Activated T-helper 2 cell treated with anti-CD3 and anti-CD28 coated beads, Interferon-gamma antibody, Interleukin-2, Interleukin-4, amounts not matched to agents 10 μg/mL and 5 μg/mL and 100 μg/mL, durations not matched to agents 14 hours and 24 hours and 36 hours (primary cell): ENCODE measurements at regions not wholly inside any gene's neighbourhood (a gene's known extent, or its start where the extent isn't known, plus 50 kb on each side); places are given as distances from the start of the nearest gene placed in this dataset.
"Not testable (repeated sequence)": the region's sequence is repeated elsewhere in the genome, so short reads cannot be mapped to it uniquely, and the experiment has no call there.

Experiments
- DNase-seq: peaks from one replicate; pipeline ENCODE4 v3.0.0; 2021; ENCODE audit warnings: low spot score
- H3K27ac Mint-ChIP-seq: one replicate; pipeline ENCODE4 v1.8.0; 2021; ENCODE audit warnings: mixed read lengths
- H3K27me3 Mint-ChIP-seq: one replicate; pipeline ENCODE4 v1.8.0; 2021; ENCODE audit warnings: low read depth, mixed read lengths
- H3K36me3 Mint-ChIP-seq: one replicate; pipeline ENCODE4 v1.8.0; 2021; ENCODE audit warnings: low read depth, mixed read lengths
- H3K4me1 Mint-ChIP-seq: one replicate; pipeline ENCODE4 v1.8.0; 2021; ENCODE audit warnings: low read depth, mixed read lengths
- H3K4me3 Mint-ChIP-seq: one replicate; pipeline ENCODE4 v1.8.0; 2021; ENCODE audit warnings: low read depth, mild to moderate bottlenecking, moderate library complexity, mixed read lengths
- H3K9me3 Mint-ChIP-seq: one replicate; pipeline ENCODE4 v1.8.0; 2021; ENCODE audit warnings: mixed read lengths
- intact Hi-C: fragments of 100-400 bp; cut with micrococcal nuclease; formaldehyde crosslinking; loops from one replicate; pipeline ENCODE4 v1.15.1; 2023

GRCh38 chr17:21470422-21470821 is 94.3 kb downstream of the KCNJ12 start:
- H3K4me3 Mint-ChIP-seq, H3K27me3 Mint-ChIP-seq, H3K4me1 Mint-ChIP-seq, H3K36me3 Mint-ChIP-seq, DNase-seq, H3K9me3 Mint-ChIP-seq, intact Hi-C loops, H3K27ac Mint-ChIP-seq: not testable (repeated sequence)

DNA sequence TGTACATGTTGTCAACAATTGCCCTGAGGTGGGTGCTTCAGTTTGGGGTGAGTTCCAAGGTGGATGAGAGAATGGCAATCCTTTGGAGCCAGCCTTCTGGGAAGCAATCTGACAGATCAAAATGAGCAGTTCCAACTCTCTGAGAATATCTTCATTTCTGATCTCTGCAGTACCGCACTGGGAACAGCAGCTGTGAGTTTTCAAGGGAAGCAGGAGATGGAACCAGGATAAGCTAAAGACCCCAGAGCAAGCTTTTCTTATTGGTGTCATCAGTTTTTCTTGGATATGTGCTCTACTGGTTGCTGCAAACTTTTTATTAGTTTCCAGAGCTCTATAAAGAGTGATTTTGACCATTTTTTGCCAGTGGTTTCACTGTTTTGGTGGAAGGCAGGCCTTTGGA is 94.7 kb downstream of the KCNJ12 start:
- no peaks in the 10 kb centered on the region for H3K4me1 Mint-ChIP-seq
- H3K4me3 Mint-ChIP-seq, result no peak overlapping the region
- H3K27ac Mint-ChIP-seq, result no peak overlapping the region
- H3K9me3 Mint-ChIP-seq, result no peaks in the 10 kb centered on the region
- intact Hi-C loops, result no loop called here
- DNase-seq, result no peak
- no peaks in the 10 kb centered on the region for H3K36me3 Mint-ChIP-seq
- peaks cover 6% of the 10 kb centered on the region for H3K27me3 Mint-ChIP-seq

- Mint-ChIP-seq H3K9me3 (peaks cover 12% of the 10 kb centered on the region), H3K36me3 (no peaks in the 10 kb centered on the region), H3K27ac (no peak overlapping the region), H3K4me1 (no peaks in the 10 kb centered on the region), H3K4me3 (no peak overlapping the region), H3K27me3 (peaks cover 7% of the 10 kb centered on the region)
- intact Hi-C loops, result no loop called here
- DNase-seq, result no peak
Measured at GRCh38 chr17:21474815-21475214, 98.7 kb downstream of the KCNJ12 start.

DNA sequence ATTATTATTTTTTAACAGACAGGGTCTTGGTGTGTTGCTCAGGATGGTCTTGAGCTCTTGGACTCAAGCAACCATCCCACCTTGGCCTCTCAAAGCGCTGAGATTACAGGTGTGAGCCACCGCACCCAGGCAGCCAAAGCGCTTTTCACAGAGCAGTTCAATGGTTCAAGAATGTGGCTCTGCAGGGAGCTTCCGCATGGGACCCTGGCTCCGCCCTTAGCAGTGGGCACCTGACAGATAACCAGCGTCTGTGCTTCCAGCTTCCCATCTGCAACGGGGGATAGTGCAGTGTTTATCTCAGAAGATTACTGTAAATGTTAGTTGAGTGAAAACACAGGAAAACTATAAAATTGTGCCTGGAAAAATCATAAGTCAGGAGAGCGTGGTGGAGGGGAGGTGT is 99.4 kb downstream of the KCNJ12 start:
- intact Hi-C loops, result no loop called here
- Mint-ChIP-seq H3K4me1 (no peaks in the 10 kb centered on the region), H3K27ac (no peak overlapping the region), H3K27me3 (peaks cover 10% of the 10 kb centered on the region), H3K4me3 (no peak overlapping the region), H3K36me3 (no peaks in the 10 kb centered on the region), H3K9me3 (peaks cover 12% of the 10 kb centered on the region)
- no peak for DNase-seq

DNA sequence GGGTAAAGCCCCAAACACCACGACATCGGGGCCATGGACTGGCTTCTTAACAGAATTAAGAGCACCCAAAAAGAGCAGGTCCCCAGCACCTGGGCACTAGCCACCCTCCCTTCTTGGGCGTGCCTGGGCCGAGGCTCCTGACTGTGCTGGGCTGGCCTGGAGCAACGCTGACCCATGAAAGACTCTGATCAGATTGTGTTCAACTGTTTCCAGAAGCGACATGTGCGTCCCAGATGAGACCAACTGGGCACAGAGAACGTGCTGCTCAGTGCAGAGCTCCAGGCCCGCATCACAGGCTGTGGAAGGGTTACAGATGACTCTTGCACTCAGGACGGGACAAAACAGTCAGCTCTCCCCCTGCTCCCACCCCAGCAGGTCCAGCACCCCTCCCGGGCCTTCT is 100.7 kb downstream of the KCNJ12 start:
- no peaks in the 10 kb centered on the region for H3K36me3 Mint-ChIP-seq
- H3K4me1 Mint-ChIP-seq, result no peaks in the 10 kb centered on the region
- peaks cover 12% of the 10 kb centered on the region for H3K9me3 Mint-ChIP-seq
- H3K4me3 Mint-ChIP-seq, result no peak overlapping the region
- intact Hi-C loops, result no loop called here
- peaks cover 8% of the 10 kb centered on the region for H3K27me3 Mint-ChIP-seq
- no peak overlapping the region for H3K27ac Mint-ChIP-seq
- DNase-seq, result no peak

DNA sequence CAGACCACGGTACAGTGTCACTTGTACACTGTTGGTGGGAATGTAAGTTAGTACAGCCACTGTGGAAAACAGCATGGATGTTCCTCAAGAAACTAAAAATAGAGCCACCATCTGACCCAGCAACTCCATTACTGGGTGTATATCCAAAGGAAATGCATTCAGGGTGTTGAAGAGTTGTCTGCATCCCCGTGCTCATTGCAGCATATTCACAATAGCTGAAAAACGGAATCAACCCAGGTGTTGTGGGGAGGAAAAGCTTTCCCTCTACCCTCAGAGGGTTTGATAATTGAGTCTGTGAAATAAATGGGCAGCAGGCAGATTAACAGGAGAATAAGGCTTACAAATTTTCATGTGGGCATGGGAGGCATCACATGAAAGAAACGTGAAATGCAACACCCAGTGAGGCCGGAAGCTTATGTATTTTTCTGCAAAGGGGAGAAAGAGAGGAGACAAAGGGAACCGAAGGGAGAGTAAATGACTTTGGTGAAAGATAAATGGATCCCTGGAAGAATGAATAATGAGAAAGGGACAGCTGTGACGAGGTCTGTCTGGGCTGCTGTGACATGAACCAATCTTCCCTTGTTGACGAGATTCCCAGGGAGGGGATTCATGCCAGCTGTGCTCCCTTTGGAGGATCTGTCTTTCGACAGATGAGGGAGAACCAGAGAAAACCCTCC is 106.2 kb downstream of the KCNJ12 start:
- no peaks in the 10 kb centered on the region for H3K36me3 Mint-ChIP-seq
- H3K4me3 Mint-ChIP-seq, result no peak overlapping the region
- no peak overlapping the region for H3K27ac Mint-ChIP-seq

GRCh38 chr17:21488043-21488442 is 111.9 kb downstream of the KCNJ12 start:
- H3K4me3 Mint-ChIP-seq, H3K36me3 Mint-ChIP-seq, H3K27ac Mint-ChIP-seq, H3K4me1 Mint-ChIP-seq, H3K9me3 Mint-ChIP-seq, DNase-seq, intact Hi-C loops: not testable (repeated sequence)
- peaks cover 17% of the 10 kb centered on the region for H3K27me3 Mint-ChIP-seq

More for the DNA sequence above, 106.2 kb downstream of the KCNJ12 start:
- Mint-ChIP-seq H3K27me3 (peaks cover 31% of the 10 kb centered on the region), H3K4me1 (no peaks in the 10 kb centered on the region), H3K9me3 (peaks cover 12% of the 10 kb centered on the region)
- no peak for DNase-seq
- intact Hi-C loops, result no loop called here

GRCh38 chr17:21493993-21494392 is 117.8 kb downstream of the KCNJ12 start:
- no peak for DNase-seq
- intact Hi-C loops, result no loop called here

DNA sequence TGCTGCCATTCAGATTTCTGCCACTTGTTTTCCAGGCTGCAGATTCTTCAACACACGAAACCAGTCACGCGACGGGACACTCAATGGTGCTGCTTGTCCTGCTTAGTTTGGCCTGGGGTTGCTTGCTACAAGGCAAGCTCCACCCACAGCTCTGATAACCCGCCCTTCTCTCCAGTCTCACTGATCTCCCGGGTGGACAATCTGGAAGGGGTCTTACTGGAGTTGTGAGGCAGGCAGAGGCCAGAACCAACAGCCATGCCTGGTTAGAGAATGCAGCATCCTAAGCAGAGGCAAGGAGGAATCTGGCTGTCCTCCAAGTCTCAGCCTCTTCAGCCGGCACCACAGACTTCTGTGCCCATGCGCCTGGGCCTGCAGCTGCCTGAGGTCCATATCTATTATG is 119.1 kb downstream of the KCNJ12 start:
- Mint-ChIP-seq H3K4me3 (no peak overlapping the region), H3K9me3 (no peaks in the 10 kb centered on the region), H3K27ac (no peak overlapping the region), H3K36me3 (no peaks in the 10 kb centered on the region), H3K4me1 (no peaks in the 10 kb centered on the region), H3K27me3 (peaks cover 13% of the 10 kb centered on the region)
- no peak for DNase-seq
- intact Hi-C loops, result no loop called here

More at GRCh38 chr17:21493993-21494392, 117.8 kb downstream of the KCNJ12 start:
- peaks cover 5% of the 10 kb centered on the region for H3K27me3 Mint-ChIP-seq
- no peaks in the 10 kb centered on the region for H3K36me3 Mint-ChIP-seq
- H3K4me1 Mint-ChIP-seq, result no peaks in the 10 kb centered on the region
- H3K9me3 Mint-ChIP-seq, result no peaks in the 10 kb centered on the region
- no peak overlapping the region for H3K4me3 Mint-ChIP-seq
- H3K27ac Mint-ChIP-seq, result no peak overlapping the region

GRCh38 chr17:21500064-21500463 is 123.9 kb downstream of the KCNJ12 start:
- intact Hi-C loops, result no loop called here
- no peak overlapping the region for H3K27ac Mint-ChIP-seq
- no peaks in the 10 kb centered on the region for H3K9me3 Mint-ChIP-seq
- no peaks in the 10 kb centered on the region for H3K36me3 Mint-ChIP-seq
- no peak for DNase-seq
- no peak overlapping the region for H3K4me3 Mint-ChIP-seq
- peaks cover 12% of the 10 kb centered on the region for H3K27me3 Mint-ChIP-seq
- no peaks in the 10 kb centered on the region for H3K4me1 Mint-ChIP-seq

- H3K4me3 Mint-ChIP-seq, DNase-seq, H3K9me3 Mint-ChIP-seq, H3K4me1 Mint-ChIP-seq, intact Hi-C loops, H3K27ac Mint-ChIP-seq, H3K36me3 Mint-ChIP-seq: not testable (repeated sequence)
- H3K27me3 Mint-ChIP-seq, result peaks cover 13% of the 10 kb centered on the region
Measured at GRCh38 chr17:21501927-21502700, 126.0 kb downstream of the KCNJ12 start.

GRCh38 chr17:21505819-21506815 is 130.0 kb downstream of the KCNJ12 start:
- DNase-seq, result no peak
- peaks cover 5% of the 10 kb centered on the region for H3K4me1 Mint-ChIP-seq
- H3K27ac Mint-ChIP-seq, result no peak overlapping the region
- H3K9me3 Mint-ChIP-seq, result no peaks in the 10 kb centered on the region
- H3K4me3 Mint-ChIP-seq, result no peak overlapping the region
- H3K27me3 Mint-ChIP-seq, result peaks cover 25% of the 10 kb centered on the region
- no peaks in the 10 kb centered on the region for H3K36me3 Mint-ChIP-seq
- intact Hi-C loops, result no loop called here
